HG03280 (cell line): ENCODE measurements at regions not wholly inside any gene's neighbourhood (a gene's known extent, or its start where the extent isn't known, plus 50 kb on each side); places are given as distances from the start of the nearest gene placed in this dataset.

Experiments used
- ATAC-seq: cut with Tn5 transposase; IDR thresholded peaks from one replicate; pipeline ENCODE4 v1.9.1; 2021; ENCODE audit warnings: mild to moderate bottlenecking, moderate library complexity; ENCODE audit not compliant: unreplicated experiment

DNA sequence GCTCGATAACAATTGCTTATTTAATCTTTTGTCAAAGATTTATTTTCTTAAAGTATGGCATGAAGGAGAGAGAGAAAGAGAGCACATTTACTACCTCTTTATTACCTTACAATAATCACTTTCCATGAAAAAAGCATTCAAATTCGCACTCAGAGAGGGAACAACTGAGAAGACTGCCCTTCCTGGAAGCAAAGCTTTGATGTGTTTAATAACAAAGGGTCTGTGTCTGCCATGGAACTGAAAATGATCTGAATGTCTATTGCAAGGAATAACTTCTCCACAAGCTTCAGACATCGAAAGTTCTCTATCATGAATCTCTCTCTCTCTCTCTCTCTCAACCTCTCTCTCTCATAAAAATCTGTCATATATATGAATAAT, 308.9 kb downstream of the HDGFL1 start:
- no peak for ATAC-seq

DNA sequence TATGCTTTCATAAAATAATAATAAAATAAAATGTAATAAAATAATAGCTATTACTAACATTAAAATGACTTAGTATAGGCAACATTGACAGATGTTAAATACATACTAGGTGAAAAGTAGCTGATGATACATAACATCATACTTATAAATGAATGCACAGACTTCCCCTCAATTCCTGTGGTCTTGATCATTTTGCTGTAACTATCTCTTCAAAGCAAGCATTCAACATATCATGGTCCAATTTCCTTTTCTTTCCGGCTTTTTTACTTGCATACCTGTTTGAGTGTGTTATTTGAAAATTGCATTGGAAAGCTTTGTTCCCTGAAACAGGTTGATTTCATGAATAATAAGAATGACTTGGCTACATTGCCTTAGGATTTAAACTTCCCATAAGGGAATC, 309.3 kb downstream of the HDGFL1 start:
- no peak for ATAC-seq

DNA sequence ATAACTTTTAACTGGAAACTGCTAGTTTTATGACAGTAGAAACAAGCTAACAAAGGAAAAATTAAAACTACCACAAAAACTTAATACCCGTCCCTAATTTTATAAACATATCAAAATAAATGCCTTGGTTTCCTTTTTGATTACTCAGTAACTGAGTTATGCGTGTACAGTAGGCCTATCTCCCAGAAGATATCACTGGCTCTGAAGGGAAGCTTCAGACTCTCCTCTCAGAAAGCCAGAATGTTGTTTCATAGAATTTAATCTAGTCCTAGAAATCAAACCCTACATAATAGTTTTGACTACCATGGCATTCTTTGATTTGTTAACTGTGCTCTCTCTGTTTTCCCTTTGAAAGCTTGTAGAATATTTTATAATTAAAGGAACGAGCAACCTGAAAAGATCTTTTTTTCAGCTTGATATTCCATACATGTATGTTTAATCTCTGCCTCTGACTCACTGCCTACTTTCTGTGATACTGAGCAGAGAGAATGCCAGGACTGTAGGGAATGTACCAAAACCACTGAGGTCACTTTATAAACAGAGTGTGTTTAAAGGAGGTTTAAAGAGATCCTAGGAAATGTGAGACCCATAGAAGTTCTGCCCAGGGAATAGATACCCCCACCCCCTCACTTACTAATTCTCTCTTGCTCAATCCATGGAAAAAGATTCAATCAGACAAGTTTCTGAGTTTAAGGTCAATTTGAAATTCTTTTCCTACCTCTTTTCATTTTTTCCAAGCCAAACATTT, 311.5 kb downstream of the HDGFL1 start:
- ATAC-seq, result no peak

DNA sequence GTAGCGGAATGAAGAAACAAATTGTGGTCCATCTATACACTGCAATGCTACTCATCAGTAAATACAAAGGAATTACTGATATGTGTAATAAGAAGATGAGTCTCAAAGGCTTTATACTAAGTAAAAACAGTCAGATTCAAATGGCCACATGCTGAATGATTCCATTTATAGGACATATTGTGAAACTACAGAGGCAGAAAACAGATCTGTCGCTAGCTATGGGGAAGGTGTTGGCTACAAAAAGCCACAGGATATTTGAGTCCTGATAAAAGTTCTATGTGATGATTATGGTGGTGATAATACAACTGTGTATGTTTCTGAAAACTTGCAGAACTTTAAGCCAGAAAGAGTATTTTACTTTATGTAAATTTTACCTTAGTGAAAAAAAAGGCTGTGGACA, 313.2 kb downstream of the HDGFL1 start:
- ATAC-seq, result no peak

DNA sequence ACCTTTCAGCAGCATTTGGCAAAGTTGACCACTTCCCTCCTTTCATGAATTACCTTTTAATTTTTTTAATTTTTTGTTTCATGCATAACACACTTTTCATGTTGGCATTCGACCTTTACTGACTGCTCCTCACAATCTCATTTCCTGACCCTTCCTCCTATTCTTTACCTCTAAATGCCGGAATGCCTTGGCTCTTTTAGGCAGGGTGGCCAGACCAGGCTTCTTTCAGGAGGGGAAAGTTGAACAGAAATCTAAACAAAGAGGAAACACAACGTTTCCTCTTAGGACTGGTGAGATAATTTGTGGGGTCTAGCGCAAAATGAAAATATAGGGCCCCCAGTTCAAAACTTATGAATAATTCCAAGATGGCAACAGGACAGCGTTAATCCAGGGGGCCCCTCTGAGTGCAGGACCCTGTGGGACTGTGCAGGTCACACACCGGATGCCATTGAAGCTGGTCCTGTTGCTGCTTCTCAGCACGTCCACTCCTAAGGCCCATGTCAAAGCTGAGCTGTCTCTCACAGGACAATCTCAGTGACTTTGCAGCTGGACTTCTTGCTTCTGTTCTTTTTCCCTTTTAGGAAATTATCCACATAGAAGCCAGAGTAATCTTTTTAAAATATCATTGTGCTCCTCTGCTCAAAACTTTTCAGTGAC, 313.8 kb downstream of the HDGFL1 start:
- no peak for ATAC-seq

DNA sequence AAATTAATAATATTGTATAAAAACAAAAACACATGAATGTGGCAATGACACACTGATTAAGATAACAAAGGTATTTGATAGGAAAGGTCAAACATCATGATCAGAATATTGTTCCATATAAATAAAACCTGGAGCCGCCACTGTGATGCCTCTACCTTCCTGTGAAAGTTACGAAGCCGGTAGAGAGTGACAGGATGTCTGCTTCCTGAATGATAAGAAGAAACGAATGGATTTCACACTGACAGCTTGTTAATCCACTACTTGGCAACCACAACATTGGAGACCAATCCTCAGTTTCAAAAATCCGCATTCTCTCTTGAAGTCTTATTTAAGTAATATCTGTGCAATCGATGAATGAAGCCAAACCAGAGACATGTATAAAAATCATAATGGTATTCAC, 315.1 kb downstream of the HDGFL1 start:
- ATAC-seq, result no peak

DNA sequence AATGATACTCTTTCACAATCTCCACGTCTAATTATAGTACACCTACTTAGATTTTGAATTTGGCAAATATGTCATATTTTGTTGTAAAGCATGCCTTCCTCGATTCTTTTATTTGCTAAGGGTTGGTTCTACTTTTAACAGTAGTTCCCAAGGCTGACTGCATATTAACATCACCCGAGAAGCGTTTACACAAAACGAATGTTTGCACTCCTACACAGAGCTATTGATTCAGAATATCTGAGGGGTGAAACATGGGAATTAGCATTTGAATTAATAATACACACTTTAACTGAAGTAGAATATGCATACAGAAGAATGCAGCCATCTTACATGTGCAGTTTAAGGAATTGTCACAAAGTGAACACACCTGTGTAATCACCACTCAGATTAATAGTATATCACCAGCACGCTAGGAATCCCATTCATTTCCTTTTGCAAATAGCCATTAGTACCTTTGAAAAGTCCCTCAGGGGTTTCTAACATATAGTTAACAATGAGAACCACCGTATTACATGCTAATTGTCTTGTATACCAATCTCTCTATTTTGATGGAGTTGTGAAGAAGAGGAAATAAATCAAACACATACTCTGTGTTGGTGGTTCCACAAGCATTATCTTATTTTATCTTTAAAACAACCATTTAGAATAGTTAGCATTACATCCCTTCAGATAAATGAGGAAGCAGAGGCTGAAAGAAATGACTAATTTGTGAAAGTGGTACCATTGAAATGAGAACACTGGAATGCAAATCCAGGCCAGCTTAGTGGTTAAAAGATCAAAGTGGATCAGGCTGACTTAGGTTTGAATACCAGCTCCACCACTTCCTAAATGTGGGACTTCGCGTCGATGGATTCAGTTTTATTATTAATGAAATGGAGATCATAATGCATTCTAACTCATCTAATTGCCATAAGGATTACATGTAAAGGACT, 317.6 kb downstream of the HDGFL1 start:
- ATAC-seq, result no peak

DNA sequence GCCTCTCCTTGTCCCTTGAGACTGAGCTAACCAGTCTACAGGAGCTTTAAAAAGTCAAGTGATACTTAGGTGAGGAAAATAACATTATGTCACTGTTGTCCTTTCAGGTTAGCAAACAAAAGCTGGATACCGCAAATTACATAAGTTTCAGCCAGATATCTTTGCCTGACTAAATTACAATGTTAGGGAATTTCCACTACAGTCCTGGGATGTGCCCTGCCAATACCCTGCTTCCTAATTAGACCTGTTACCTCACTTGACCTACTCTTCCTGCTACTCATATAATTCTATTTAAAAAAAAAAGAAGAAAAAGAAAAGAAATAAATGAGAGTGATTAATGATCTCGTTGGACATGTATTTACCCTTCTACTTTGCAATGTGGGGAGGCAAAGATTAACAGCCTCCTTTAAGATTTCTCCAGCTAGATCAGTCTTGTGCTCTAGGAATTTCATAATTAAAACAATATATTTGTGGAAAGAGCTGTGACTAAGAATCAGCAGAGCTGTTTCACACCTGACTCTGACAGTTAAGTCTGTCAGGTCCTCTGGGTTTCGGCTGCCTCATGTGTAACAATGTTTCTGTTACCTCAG, 318.9 kb downstream of the HDGFL1 start:
- ATAC-seq, result no peak

DNA sequence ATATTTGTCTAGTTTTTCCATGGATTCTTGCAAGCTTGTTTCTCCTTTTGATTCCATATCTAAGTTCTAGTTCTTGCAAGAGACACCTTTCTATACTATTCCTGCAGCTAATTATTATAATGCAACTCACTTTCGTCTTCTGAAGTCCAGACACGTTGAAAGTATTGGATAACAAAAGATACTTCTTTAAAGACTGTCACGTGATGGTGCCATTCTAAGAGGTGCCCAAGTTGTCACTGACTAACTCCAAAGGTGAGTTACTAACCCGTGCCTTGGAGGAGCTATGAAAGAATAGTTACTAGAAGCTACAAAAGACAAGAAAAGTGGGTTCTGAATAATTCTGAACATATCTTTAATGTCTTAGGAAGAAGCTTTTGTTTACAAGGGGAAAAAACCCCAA, 322.6 kb downstream of the HDGFL1 start:
- ATAC-seq, result no peak

DNA sequence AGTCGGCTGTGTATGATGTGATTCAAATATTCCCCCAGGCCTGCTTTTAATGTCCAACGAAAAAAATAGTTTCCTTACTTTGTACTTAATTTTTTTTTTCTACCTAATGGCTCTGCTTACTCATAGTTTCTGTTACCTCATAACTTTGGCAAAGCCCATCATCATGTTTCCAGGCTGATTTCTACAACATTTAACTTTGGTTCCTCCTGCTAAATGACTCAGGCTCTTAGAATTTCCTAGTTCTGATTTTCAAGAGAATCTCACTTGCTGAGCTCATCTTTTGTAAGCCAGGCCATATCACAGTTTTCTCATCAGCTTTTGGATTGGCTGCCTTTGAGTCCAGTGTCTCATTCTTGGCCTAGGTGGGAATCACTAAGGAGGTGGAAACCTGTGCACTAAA, 323.1 kb downstream of the HDGFL1 start:
- no peak for ATAC-seq

DNA sequence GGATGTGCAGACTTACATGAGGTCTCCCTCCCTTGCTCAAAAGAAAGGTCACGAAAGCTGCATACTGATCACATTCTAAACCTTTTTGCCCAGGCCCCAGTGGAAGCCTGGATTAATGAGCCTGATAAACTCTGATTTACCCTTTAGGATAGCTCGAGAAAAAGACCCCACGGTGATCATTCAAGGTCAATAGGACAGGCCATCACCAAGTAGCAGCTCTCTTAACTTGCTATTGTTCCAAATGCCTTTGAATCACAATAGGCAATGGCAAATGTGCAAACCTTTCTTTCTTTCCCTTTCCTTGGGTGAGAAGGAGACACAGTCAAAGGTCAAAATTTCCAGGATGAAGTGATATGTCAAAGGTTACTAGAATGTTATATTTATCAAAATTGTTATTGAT, 327.3 kb downstream of the HDGFL1 start:
- no peak for ATAC-seq

DNA sequence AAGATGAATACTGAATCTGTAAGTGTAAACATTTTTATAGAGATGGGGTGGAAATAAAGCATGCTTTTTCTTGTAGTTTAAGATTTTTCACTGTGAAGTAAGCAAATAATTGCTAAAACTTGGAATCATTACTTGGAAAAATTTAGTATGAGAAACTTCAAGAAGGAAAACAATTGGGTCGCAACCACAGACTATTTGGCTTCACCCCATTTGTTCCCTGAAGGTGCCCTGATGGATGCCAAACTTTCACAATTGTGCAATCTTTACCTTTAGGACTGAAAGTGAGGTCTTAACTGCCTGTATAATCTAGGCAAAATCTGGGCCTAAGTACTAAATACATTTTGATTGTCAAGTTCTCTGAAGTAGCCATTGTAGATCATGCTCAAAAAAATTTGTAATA, 330.1 kb downstream of the HDGFL1 start:
- no peak for ATAC-seq

DNA sequence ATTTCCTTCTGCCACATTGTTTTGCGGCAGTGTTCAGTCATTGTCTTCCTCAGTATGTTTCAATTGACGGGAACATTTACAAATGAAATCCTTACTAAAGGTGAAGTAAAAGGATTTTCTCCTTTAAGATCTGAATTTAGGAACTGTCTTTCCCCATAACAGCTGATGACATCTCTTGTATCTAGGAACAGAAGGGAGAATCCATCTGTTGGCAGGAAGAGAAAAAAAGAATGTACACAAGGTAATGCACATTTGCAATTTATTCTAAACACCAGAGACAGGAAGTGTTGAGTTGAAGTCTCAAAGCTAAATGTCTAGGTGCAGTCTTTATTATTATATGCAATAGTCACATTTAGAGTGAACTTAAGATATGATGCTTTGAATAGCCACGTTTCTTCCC, 334.5 kb downstream of the HDGFL1 start:
- ATAC-seq, result no peak

DNA sequence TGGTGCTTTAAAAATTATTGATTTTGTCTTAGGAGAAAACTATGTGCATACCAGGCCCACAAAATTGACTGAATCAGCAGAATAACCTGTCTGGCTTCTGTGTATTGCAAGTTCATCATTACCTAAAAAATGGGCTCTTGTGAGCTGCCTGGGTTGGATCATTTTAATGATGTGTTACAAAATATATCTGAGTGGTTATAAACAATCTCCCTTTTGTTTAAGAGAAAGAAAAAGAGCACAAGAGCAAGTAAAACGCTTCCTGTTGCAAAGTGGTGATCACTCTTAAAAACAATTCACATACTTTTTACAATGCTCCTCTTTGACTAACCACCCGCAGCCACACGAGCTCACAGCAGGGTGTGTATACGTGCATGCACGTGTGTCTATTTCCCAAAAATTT, 335.1 kb downstream of the HDGFL1 start:
- ATAC-seq, result no peak

DNA sequence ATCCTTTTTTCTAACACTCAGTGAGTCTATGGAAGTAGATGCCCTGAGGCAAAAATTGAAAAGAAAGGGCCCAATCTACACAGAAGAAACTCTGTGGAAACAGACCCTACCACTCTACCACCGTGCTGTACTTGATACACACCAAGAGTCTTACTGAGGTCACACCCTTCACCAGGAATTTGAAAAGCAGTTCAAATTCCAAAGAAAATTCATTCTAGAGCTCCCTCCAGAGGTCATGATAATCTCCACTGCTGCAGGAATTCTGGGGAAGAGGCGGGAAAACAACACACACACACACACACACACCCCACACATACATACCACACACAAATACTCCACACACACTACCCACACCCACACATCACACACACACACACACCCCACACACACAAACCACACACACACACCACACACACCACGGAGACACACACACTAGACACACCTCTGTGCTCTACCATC, 336.8 kb downstream of the HDGFL1 start:
- no peak for ATAC-seq

DNA sequence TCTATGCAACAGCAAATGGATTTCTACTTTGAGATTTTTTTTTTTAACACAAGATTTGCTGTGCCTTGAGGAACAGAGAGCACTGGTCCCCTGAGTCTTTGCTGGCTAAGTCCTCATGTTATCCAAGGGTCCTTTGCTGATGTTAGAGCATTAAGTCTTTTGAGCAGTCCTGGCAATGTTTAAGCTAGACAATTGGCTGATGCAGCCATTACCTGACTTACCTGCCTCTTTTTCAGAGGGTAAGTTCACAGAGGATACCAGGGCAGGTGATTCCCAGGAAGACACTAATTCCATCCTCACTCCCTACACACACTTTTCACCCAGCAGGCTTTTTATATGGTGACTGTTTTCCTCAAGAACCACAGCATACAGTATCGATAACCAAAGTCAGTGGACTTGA, 337.7 kb downstream of the HDGFL1 start:
- ATAC-seq, result no peak

DNA sequence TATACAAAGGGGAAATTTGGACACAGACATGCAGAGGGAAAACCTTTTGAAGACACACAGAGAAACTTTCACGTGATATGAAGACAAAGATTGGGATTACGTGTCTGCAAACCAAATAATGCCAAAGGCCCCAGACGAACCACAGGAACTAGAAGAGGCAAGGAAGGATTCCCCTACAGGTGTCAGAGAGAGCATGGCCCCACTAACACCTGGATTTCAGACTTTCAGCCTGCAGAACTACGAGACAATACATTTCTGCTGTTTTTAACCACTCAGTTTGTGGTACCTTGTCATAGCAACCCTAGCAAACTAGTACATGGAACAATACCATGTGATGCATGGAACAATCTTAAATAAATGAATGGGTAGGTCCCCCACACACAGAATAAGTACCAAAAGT, 341.0 kb downstream of the HDGFL1 start:
- no peak for ATAC-seq

DNA sequence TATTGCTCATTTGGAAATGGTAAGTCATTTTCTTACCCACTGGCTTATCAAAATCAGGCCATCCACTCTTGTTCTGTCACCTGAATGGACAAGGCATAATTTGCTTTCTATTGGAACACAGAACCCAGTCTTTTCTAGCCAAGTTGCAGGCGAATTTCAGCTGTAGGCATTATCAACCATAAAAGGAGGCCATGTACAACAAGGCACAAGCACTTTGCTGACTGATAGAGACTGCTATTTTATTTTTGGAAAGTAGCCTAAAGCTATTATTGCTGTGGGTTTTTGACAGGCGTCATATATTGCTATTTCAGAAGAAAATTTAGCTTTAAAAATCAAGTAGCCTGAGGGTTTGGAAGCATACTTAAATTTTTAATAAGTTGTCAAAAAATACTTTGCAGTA, 344.2 kb downstream of the HDGFL1 start:
- ATAC-seq, result no peak

DNA sequence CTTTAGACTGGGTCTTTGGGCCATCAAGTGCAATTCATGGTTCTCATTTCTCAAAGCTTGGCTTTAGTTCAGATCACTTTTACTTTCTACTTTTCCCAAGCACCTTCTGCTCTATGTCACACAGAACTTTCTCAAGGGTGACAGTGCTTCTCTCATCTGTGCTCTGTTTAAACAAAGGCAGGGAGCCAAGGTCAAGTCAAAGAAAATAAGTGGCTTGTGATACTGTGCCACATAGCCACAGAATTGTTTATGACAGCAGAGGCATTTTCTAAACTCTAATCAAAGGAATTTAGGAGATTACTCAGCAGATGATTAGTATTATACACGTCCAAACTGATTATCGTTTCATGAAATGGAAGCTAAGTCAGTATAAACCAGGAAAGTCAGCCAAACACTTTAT, 348.0 kb downstream of the HDGFL1 start:
- ATAC-seq, result no peak

DNA sequence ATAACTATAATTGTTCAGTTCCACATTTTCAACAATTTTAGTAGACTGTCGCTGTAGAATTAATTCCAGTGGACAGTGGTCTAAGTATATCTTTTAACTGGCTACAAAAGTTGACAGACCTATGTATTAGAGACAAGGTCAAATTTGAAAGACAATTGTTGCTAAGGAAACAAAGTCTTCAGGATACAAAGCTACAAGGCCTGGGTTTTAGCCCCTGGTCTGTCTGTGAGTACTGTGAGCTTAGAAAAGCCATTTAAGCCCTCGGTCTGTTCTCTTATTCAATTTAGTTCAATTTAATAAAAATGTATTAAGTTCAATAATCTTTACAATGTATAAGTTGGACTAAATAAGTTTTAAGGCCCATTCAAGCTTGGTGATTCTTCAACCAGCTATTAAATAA, 352.5 kb downstream of the HDGFL1 start:
- no peak for ATAC-seq

DNA sequence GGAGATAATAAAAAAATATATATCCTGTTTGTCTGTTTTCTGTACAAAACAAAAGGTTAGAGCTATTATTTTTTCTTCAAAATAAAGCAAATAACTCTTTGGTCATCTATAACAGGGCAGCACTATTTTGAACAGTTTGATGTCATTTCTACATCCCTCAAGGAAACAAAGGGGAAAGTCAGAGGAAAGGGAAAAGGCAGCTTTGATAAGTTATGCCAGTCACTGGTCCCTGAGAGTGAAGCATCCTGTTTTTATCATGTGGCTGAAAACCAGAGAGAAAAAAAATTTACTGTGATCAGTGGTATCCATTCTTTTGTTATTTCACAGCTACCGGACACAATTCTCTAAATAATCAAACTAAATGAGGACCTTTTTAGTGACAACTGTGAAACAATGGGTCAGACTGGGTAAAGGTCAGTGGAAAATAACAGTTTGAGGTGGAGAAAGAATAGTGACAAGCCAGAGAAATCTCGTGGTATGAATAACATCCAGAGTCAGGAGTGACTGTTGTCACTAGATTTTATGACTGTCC, 356.0 kb downstream of the HDGFL1 start:
- ATAC-seq, result no peak
